MM.1S (cell line): ENCODE measurements at regions not wholly inside any gene's neighbourhood (a gene's known extent, or its start where the extent isn't known, plus 50 kb on each side); places are given as distances from the start of the nearest gene placed in this dataset.

Experiments used
- CTCF ChIP-seq: fragments of 300-600 bp; sonication (generic); IDR thresholded peaks from 2 replicates; pipeline ENCODE4 v1.5.1; 2016; ENCODE audit warnings: antibody characterized with exemption, low read length, mixed read lengths
- EZH2 ChIP-seq: fragments of 300-600 bp; sonication (generic); optimal IDR thresholded peaks from 2 replicates; pipeline ENCODE3; 2017; ENCODE audit warnings: low read depth, mild to moderate bottlenecking, antibody characterized with exemption, low read length, mixed read lengths
- EZH2phosphoT487 ChIP-seq: fragments of 300-600 bp; sonication (generic); IDR thresholded peaks from 2 replicates; pipeline ENCODE4 v1.6.1; 2018; ENCODE audit warnings: antibody characterized with exemption, low read length

GRCh38 chr2:34029073-34029472, 430.0 kb upstream of the FAM98A start:
- no peak for TF ChIP-seq CTCF
- TF ChIP-seq EZH2, result no peak
- no peak for TF ChIP-seq EZH2phosphoT487
